ENCODE measurements at regions not wholly inside any gene's neighbourhood (a gene's known extent, or its start where the extent isn't known, plus 50 kb on each side); places are given as distances from the start of the nearest gene placed in this dataset.
A peak's percentile ranks its signal among the peaks of the same experiment; 100 is the strongest.

- no peak overlapping the region for H3K4me3 ChIP-seq (replicated peaks in 1 of 3; ENCODE audit: insufficient read depth in 1 of 3, low read depth in 2 of 3, low read length in 3 of 3)
- 18% methylated on average over 7 of the region's 15 CpGs for WGBS (ENCODE audit: low lambda C conversion rate)
- no peak overlapping the region for H2AFZ ChIP-seq (ENCODE audit: low read length)
- H3K9me3 ChIP-seq (ENCODE audit: low read length): no peaks in the 10 kb centered on the region
- H3K27ac ChIP-seq (ENCODE audit: extremely low read length, insufficient read depth, low read length): no peak overlapping the region
- ATAC-seq (no peak), DNase-seq (ENCODE audit: low spot score) (no peak), FAIRE-seq (no peak)
- no peaks in the 10 kb centered on the region for H3K79me2 ChIP-seq (ENCODE audit: insufficient read depth, low read length)
- POLR2A ChIA-PET: no interaction called here
- TF ChIP-seq JUND (CRISPR knock-in tag; IDR thresholded peaks at IDR 0.05): no peak
- CTCF ChIA-PET (ENCODE audit: low intra/inter-chr PET ratio, low total read pairs): no interaction called here
- in situ Hi-C loops (cut with HindIII; ENCODE audit: extremely low pct_ligation_motif_present, low pct_unique_long_range_greater_than_20kb): no loop called here
- BruUV-seq (replicated peaks): no TSS peak
- H3K4me2 ChIP-seq (ENCODE audit: low read depth, low read length): no peak overlapping the region
- H3K4me1 ChIP-seq (ENCODE audit: insufficient read depth, low read length): no peaks in the 10 kb centered on the region
- peaks cover 2 to 6% of the 10 kb centered on the region in 2 experiments; a peak in 3 of 5 replicates for H3K27me3 ChIP-seq (ENCODE audit: control insufficient read depth in 1 of 2, insufficient read depth in 2 of 2, low read length in 2 of 2)
- H3K9ac ChIP-seq (ENCODE audit: insufficient read depth, low read depth, low read length): no peak overlapping the region
- intact Hi-C loops (cut with micrococcal nuclease; ENCODE audit: unreplicated experiment): no loop called here
- no peaks in the 10 kb centered on the region; the same call in 1 of the 2 replicates for H4K20me1 ChIP-seq (ENCODE audit: insufficient read depth, low read length)
- no peaks in the 10 kb centered on the region for H3K36me3 ChIP-seq (replicated peaks in 1 of 2; ENCODE audit: control insufficient read depth in 1 of 2, insufficient read depth in 2 of 2, low read length in 2 of 2)
These were observed 81.3 kb downstream of the CHST1 start for GRCh38 chr11:45583981-45584566.

GRCh38 chr11:45580399-45580798 lies 85.0 kb downstream of the CHST1 start:
- H4K20me1 ChIP-seq (ENCODE audit: insufficient read depth, low read length): no peaks in the 10 kb centered on the region; the same call in 1 of the 2 replicates
- ChIA-PET CTCF (ENCODE audit: low intra/inter-chr PET ratio, low total read pairs) (no interaction called here), POLR2A (no interaction called here)
- 0% methylated on average over 6 of the region's 6 CpGs for WGBS (ENCODE audit: low lambda C conversion rate)
- H3K4me3 ChIP-seq (replicated peaks in 1 of 3; ENCODE audit: insufficient read depth in 1 of 3, low read depth in 2 of 3, low read length in 3 of 3): no peak overlapping the region
- intact Hi-C loops (cut with micrococcal nuclease; ENCODE audit: unreplicated experiment): no loop called here
- H3K27ac ChIP-seq (ENCODE audit: extremely low read length, insufficient read depth, low read length): no peak overlapping the region
- in situ Hi-C loops (cut with HindIII; ENCODE audit: extremely low pct_ligation_motif_present, low pct_unique_long_range_greater_than_20kb): no loop called here
- H3K36me3 ChIP-seq (replicated peaks in 1 of 2; ENCODE audit: control insufficient read depth in 1 of 2, insufficient read depth in 2 of 2, low read length in 2 of 2): no peaks in the 10 kb centered on the region
- H3K27me3 ChIP-seq (ENCODE audit: control insufficient read depth in 1 of 2, insufficient read depth in 2 of 2, low read length in 2 of 2): peaks cover 2 to 6% of the 10 kb centered on the region in 2 experiments; a peak in 3 of 5 replicates
- H2AFZ ChIP-seq (ENCODE audit: low read length): no peak overlapping the region
- no TSS peak for BruUV-seq (replicated peaks)
- H3K9me3 ChIP-seq (ENCODE audit: low read length): no peaks in the 10 kb centered on the region
- ATAC-seq (peak; percentile 48; the same call in 1 of the 3 replicates), FAIRE-seq (no peak), DNase-seq (ENCODE audit: low spot score) (no peak)
- no peak overlapping the region for H3K4me2 ChIP-seq (ENCODE audit: low read depth, low read length)
- H3K4me1 ChIP-seq (ENCODE audit: insufficient read depth, low read length): no peaks in the 10 kb centered on the region
- no peaks in the 10 kb centered on the region for H3K79me2 ChIP-seq (ENCODE audit: insufficient read depth, low read length)
- peak; percentile 74 to 93 for TF ChIP-seq REST (IDR thresholded peaks at IDR 0.05; ENCODE audit: borderline replicate concordance in 1 of 2, low read depth in 1 of 2, low read length in 2 of 2)
- no peak for TF ChIP-seq TBP (CRISPR knock-in tag; IDR thresholded peaks at IDR 0.05)
- TF ChIP-seq MIER2 (CRISPR knock-in tag; IDR thresholded peaks at IDR 0.05): peak; percentile 93
- TF ChIP-seq WIZ (CRISPR knock-in tag; IDR thresholded peaks at IDR 0.05): peak; percentile 47; the same call in 1 of the 2 replicates
- H3K9ac ChIP-seq (ENCODE audit: insufficient read depth, low read depth, low read length): no peak overlapping the region
